ENCODE measurements at regions not wholly inside any gene's neighbourhood (a gene's known extent, or its start where the extent isn't known, plus 50 kb on each side); places are given as distances from the start of the nearest gene placed in this dataset.

GRCh38 chr12:28884904-28885679 is 264.0 kb upstream of the FAR2 start:
- DNase-seq: no peak

GRCh38 chr12:28885928-28886327 is 263.1 kb upstream of the FAR2 start:
- no peak for DNase-seq

- no peak for DNase-seq
These were observed 261.6 kb upstream of the FAR2 start for GRCh38 chr12:28887461-28887990.

GRCh38 chr12:28890664-28891063 is 258.4 kb upstream of the FAR2 start:
- DNase-seq: no peak

GRCh38 chr12:28891126-28891525 is 258.0 kb upstream of the FAR2 start:
- DNase-seq: no peak

- DNase-seq: no peak
These were observed 255.7 kb upstream of the FAR2 start for GRCh38 chr12:28893365-28893764.

GRCh38 chr12:28893856-28894255 is 255.2 kb upstream of the FAR2 start:
- DNase-seq: no peak

GRCh38 chr12:28896421-28896820 is 252.7 kb upstream of the FAR2 start:
- no peak for DNase-seq

GRCh38 chr12:28898038-28898437 is 251.0 kb upstream of the FAR2 start:
- no peak for DNase-seq

- no peak for DNase-seq
These were observed 249.1 kb upstream of the FAR2 start for GRCh38 chr12:28899951-28900350.

- no peak for DNase-seq
These were observed 243.7 kb upstream of the FAR2 start for GRCh38 chr12:28905220-28905955.

GRCh38 chr12:28908646-28909045 is 240.4 kb upstream of the FAR2 start:
- no peak for DNase-seq

- DNase-seq: no peak
These were observed 239.8 kb upstream of the FAR2 start for GRCh38 chr12:28909291-28909690.

- DNase-seq: no peak
These were observed 223.2 kb upstream of the FAR2 start for GRCh38 chr12:28925719-28926376.

GRCh38 chr12:28930704-28931103 is 218.4 kb upstream of the FAR2 start:
- no peak for DNase-seq

- no peak for DNase-seq
These were observed 215.9 kb upstream of the FAR2 start for GRCh38 chr12:28933176-28933575.

- no peak for DNase-seq
These were observed 215.1 kb upstream of the FAR2 start for GRCh38 chr12:28933864-28934527.

- no peak for DNase-seq
These were observed 212.9 kb upstream of the FAR2 start for GRCh38 chr12:28936221-28936620.

- no peak for DNase-seq
These were observed 212.4 kb upstream of the FAR2 start for GRCh38 chr12:28936711-28937110.

GRCh38 chr12:28937196-28937595 is 211.9 kb upstream of the FAR2 start:
- DNase-seq: no peak

- DNase-seq: no peak
These were observed 211.0 kb upstream of the FAR2 start for GRCh38 chr12:28938056-28938455.

GRCh38 chr12:28938581-28939235 is 210.4 kb upstream of the FAR2 start:
- DNase-seq: no peak

- DNase-seq: no peak
These were observed 209.7 kb upstream of the FAR2 start for GRCh38 chr12:28939427-28939826.
